Vagina (tissue), 2 donors: ENCODE measurements at regions not wholly inside any gene's neighbourhood (a gene's known extent, or its start where the extent isn't known, plus 50 kb on each side); places are given as distances from the start of the nearest gene placed in this dataset.

ENCODE experiments used
- CTCF ChIP-seq, 3 experiments: fragments of 450-650 bp in 2 of 3; fragments of 200-600 bp in 1 of 3; sonication (generic) in 1 of 3; IDR thresholded peaks; one replicate each; pipeline ENCODE4 v1.5.1; 2017 to 2019; ENCODE audit warnings: antibody characterized with exemption in 3 of 3, mild to moderate bottlenecking in 2 of 3, moderate library complexity in 2 of 3
- POLR2A ChIP-seq, 2 donors: fragments of 450-650 bp; IDR thresholded peaks; one replicate each; pipeline ENCODE4 v1.6.1; 2017; ENCODE audit warnings: antibody characterized with exemption in 2 of 2, mild to moderate bottlenecking in 2 of 2, moderate library complexity in 2 of 2

- TF ChIP-seq CTCF (IDR thresholded peaks at IDR 0.05) (no peak), POLR2A (IDR thresholded peaks at IDR 0.05) (no peak)
Measured at GRCh38 chr15:46041905-46042304, 407.1 kb downstream of the SQOR start.
